ENCODE measurements at regions not wholly inside any gene's neighbourhood (a gene's known extent, or its start where the extent isn't known, plus 50 kb on each side); places are given as distances from the start of the nearest gene placed in this dataset.

- TF ChIP-seq CTCF (IDR thresholded peaks at IDR 0.05 in 2 of 3, conservative IDR thresholded peaks at IDR 0.05 in 1 of 3; ENCODE audit: borderline replicate concordance in 1 of 3, insufficient read depth in 1 of 3, low read depth in 2 of 3, low read length in 2 of 3) (no peak), FOSL1 (IDR thresholded peaks at IDR 0.05; ENCODE audit: low read depth) (no peak), ZNF274 (IDR thresholded peaks at IDR 0.05; ENCODE audit: low read depth, low read length) (no peak), POLR2A (IDR thresholded peaks at IDR 0.05; ENCODE audit: borderline replicate concordance, extremely low read depth, insufficient read depth, insufficient read length) (no peak), EZH2 (IDR thresholded peaks at IDR 0.05) (no peak), CEBPB (IDR thresholded peaks at IDR 0.05; ENCODE audit: low read depth) (no peak)
These were observed 99.1 kb upstream of the ZNF644 start for GRCh38 chr1:91120936-91121335.
